ENCODE measurements at regions not wholly inside any gene's neighbourhood (a gene's known extent, or its start where the extent isn't known, plus 50 kb on each side); places are given as distances from the start of the nearest gene placed in this dataset.
"Not testable (repeated sequence)": the region's sequence is repeated elsewhere in the genome, so short reads cannot be mapped to it uniquely, and the experiment has no call there.

- no peak for DNase-seq (ENCODE audit: low read depth, low spot score)
Observed at GRCh38 chr4:26208237-26208994, 112.4 kb upstream of the RBPJ start.

- DNase-seq (ENCODE audit: low read depth, low spot score) = not testable (repeated sequence)
Observed at GRCh38 chr4:26209378-26209777, 111.4 kb upstream of the RBPJ start.

- DNase-seq (ENCODE audit: low read depth, low spot score) = no peak
Observed at GRCh38 chr4:26212528-26212927, 108.3 kb upstream of the RBPJ start.

- no peak for DNase-seq (ENCODE audit: low read depth, low spot score)
Observed at GRCh38 chr4:26213317-26213716, 107.5 kb upstream of the RBPJ start.

GRCh38 chr4:26214994-26215393 is 105.8 kb upstream of the RBPJ start:
- DNase-seq (ENCODE audit: low read depth, low spot score) = no peak

- no peak for DNase-seq (ENCODE audit: low read depth, low spot score)
Observed at GRCh38 chr4:26215725-26216124, 105.1 kb upstream of the RBPJ start.

- no peak for DNase-seq (ENCODE audit: low read depth, low spot score)
Observed at GRCh38 chr4:26217481-26217880, 103.3 kb upstream of the RBPJ start.

GRCh38 chr4:26217961-26218676 is 102.7 kb upstream of the RBPJ start:
- no peak for DNase-seq (ENCODE audit: low read depth, low spot score)

GRCh38 chr4:26218677-26219605 is 101.9 kb upstream of the RBPJ start:
- DNase-seq (ENCODE audit: low read depth, low spot score) = no peak

- DNase-seq (ENCODE audit: low read depth, low spot score) = no peak
Observed at GRCh38 chr4:26220696-26221095, 100.1 kb upstream of the RBPJ start.

GRCh38 chr4:26223155-26223554 is 97.7 kb upstream of the RBPJ start:
- DNase-seq (ENCODE audit: low read depth, low spot score) = no peak

- no peak for DNase-seq (ENCODE audit: low read depth, low spot score)
Observed at GRCh38 chr4:26226629-26227376, 94.0 kb upstream of the RBPJ start.

- no peak for DNase-seq (ENCODE audit: low read depth, low spot score)
Observed at GRCh38 chr4:26227601-26228229, 93.1 kb upstream of the RBPJ start.

- no peak for DNase-seq (ENCODE audit: low read depth, low spot score)
Observed at GRCh38 chr4:26228883-26229282, 91.9 kb upstream of the RBPJ start.

GRCh38 chr4:26229974-26230373 is 90.8 kb upstream of the RBPJ start:
- DNase-seq (ENCODE audit: low read depth, low spot score) = no peak

GRCh38 chr4:26233350-26233749 is 87.5 kb upstream of the RBPJ start:
- no peak for DNase-seq (ENCODE audit: low read depth, low spot score)

GRCh38 chr4:26235500-26235899 is 85.3 kb upstream of the RBPJ start:
- no peak for DNase-seq (ENCODE audit: low read depth, low spot score)

- DNase-seq (ENCODE audit: low read depth, low spot score) = no peak
Observed at GRCh38 chr4:26237916-26238315, 82.9 kb upstream of the RBPJ start.

GRCh38 chr4:26238426-26238777 is 82.4 kb upstream of the RBPJ start:
- DNase-seq (ENCODE audit: low read depth, low spot score) = no peak

GRCh38 chr4:26238778-26239679 is 81.8 kb upstream of the RBPJ start:
- no peak for DNase-seq (ENCODE audit: low read depth, low spot score)
